HG03520 (cell line): ENCODE measurements at regions not wholly inside any gene's neighbourhood (a gene's known extent, or its start where the extent isn't known, plus 50 kb on each side); places are given as distances from the start of the nearest gene placed in this dataset.
"Not testable (repeated sequence)": the region's sequence is repeated elsewhere in the genome, so short reads cannot be mapped to it uniquely, and the experiment has no call there.

Source experiments
- ATAC-seq: cut with Tn5 transposase; IDR thresholded peaks from one replicate; pipeline ENCODE4 v1.9.1; 2021; ENCODE audit warnings: mild to moderate bottlenecking, moderate library complexity; ENCODE audit not compliant: unreplicated experiment

- no peak for ATAC-seq
These were observed 319.0 kb downstream of the ZNF536 start for GRCh38 chr19:30690935-30691818.

GRCh38 chr19:30690525-30690924 lies 318.3 kb downstream of the ZNF536 start:
- ATAC-seq = no peak

GRCh38 chr19:30689474-30689873 lies 317.3 kb downstream of the ZNF536 start:
- ATAC-seq = no peak

GRCh38 chr19:30688696-30689095 lies 316.5 kb downstream of the ZNF536 start:
- no peak for ATAC-seq

GRCh38 chr19:30686826-30687566 lies 314.8 kb downstream of the ZNF536 start:
- no peak for ATAC-seq

- no peak for ATAC-seq
These were observed 314.1 kb downstream of the ZNF536 start for GRCh38 chr19:30686176-30686820.

- no peak for ATAC-seq
These were observed 313.3 kb downstream of the ZNF536 start for GRCh38 chr19:30685426-30686000.

- no peak for ATAC-seq
These were observed 312.4 kb downstream of the ZNF536 start for GRCh38 chr19:30684613-30685012.

- ATAC-seq = no peak
These were observed 310.9 kb downstream of the ZNF536 start for GRCh38 chr19:30682999-30683536.

- no peak for ATAC-seq
These were observed 310.2 kb downstream of the ZNF536 start for GRCh38 chr19:30682146-30682998.

GRCh38 chr19:30681162-30682100 lies 309.2 kb downstream of the ZNF536 start:
- ATAC-seq = no peak

- ATAC-seq = not testable (repeated sequence)
These were observed 308.2 kb downstream of the ZNF536 start for GRCh38 chr19:30680399-30680798.

- no peak for ATAC-seq
These were observed 307.6 kb downstream of the ZNF536 start for GRCh38 chr19:30679789-30680188.

- no peak for ATAC-seq
These were observed 307.0 kb downstream of the ZNF536 start for GRCh38 chr19:30679153-30679702.

- ATAC-seq = no peak
These were observed 306.0 kb downstream of the ZNF536 start for GRCh38 chr19:30678168-30678567.

- no peak for ATAC-seq
These were observed 305.5 kb downstream of the ZNF536 start for GRCh38 chr19:30677702-30678101.

- ATAC-seq = no peak
These were observed 305.0 kb downstream of the ZNF536 start for GRCh38 chr19:30676990-30677679.

- ATAC-seq = no peak
These were observed 302.9 kb downstream of the ZNF536 start for GRCh38 chr19:30675086-30675485.
